ENCODE measurements at regions not wholly inside any gene's neighbourhood (a gene's known extent, or its start where the extent isn't known, plus 50 kb on each side); places are given as distances from the start of the nearest gene placed in this dataset.
"Not testable (repeated sequence)": the region's sequence is repeated elsewhere in the genome, so short reads cannot be mapped to it uniquely, and the experiment has no call there.

GRCh38 chr1:94304553-94304952 is 67.2 kb upstream of the ARHGAP29 start:
- FAIRE-seq (no peak), DNase-seq (ENCODE audit: low spot score) (peak; percentile 5)

GRCh38 chr1:94303005-94303404 is 65.6 kb upstream of the ARHGAP29 start:
- FAIRE-seq (no peak), DNase-seq (ENCODE audit: low spot score) (no peak)

GRCh38 chr1:94302497-94302896 is 65.1 kb upstream of the ARHGAP29 start:
- DNase-seq (ENCODE audit: low spot score) (peak; percentile 38), FAIRE-seq (no peak)

DNA sequence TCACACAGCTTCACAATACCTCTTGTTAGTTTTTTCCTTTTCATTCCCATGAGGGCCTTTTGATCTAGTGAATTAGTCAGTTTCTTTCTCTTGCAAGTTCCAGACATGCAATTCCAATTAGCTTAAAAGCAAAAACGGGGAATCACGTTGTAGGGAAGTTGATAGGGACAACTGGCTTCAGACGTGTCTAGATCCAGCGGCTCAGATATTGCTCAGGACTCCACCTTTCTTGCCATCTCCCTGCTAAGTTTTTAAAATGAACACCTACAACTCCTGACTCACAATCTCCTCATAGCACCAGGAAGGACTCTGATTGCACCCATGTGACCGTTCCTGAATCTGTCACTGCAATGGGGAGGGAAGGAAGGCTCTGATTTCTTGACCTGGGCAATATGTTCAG is 63.8 kb upstream of the ARHGAP29 start:
- FAIRE-seq (no peak), DNase-seq (ENCODE audit: low spot score) (peak; percentile 36)

- DNase-seq (ENCODE audit: low spot score): no peak
Measured at GRCh38 chr1:94300731-94301130, 63.3 kb upstream of the ARHGAP29 start.

DNA sequence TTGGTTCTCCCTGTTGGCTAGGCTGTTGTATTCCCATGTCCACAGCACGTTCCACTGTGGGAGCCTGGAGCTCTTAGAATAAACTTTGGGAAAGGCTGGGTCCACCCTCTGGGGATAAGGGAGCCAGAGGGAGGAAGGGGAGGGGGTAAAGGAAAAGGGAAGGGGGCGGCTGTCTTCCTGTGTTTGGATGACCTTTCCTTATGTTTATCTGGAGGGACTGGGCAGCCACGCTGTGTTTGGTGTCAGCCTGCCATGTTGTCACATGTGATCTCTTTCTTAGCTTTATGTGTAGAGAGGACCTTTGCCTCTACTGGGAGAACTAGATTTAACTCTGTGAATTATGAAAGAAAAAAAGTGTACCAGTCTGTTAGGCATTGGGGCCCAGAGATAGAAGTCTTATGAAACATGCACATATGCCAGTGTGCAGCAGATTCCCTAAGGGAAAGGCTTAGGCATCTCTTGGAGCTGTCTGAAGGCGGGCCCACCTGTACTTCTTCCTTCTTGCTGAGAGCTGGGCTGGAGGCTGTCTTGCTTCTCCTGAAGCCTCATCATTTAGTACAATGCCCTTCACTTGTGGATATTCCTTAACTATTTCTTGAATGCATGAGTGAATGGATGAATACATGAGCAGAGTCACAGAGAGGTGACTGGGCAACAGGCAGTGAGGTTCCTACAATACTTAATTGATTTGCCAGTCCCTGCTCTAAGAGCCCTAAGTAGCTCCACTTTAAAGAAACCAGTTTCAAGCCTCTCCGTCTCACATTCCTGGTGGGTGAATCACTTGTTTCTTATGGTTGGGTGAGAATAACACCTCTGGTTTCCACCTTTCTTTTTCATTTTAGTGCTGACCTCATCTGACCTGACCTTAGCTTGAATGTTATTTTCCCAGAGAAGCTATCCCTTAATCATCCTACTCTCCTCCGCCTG is 62.5 kb upstream of the ARHGAP29 start:
- peak; percentile 98 for FAIRE-seq
- peak; percentile 98 for DNase-seq (ENCODE audit: low spot score)

More at GRCh38 chr1:94300731-94301130, 63.3 kb upstream of the ARHGAP29 start:
- no peak for FAIRE-seq

DNA sequence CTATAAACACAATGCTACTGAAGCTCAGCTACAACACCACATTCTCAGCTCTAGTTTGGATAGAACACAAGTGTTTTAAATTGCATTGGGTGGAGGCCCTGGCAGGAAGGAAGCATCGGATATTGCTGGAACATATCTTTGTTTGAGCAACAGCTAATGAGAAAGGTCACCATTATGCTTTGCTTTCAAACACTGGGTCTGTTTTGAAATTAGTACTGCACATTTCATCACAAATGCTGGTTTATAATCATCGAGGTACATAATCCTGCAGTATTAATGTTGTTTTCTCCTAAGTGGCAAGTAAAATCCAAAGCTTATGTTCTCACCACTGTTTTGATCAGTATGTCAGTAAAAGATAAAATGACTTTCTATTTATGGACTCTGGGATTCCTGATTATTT is 61.5 kb upstream of the ARHGAP29 start:
- FAIRE-seq: no peak
- no peak for DNase-seq (ENCODE audit: low spot score)

DNA sequence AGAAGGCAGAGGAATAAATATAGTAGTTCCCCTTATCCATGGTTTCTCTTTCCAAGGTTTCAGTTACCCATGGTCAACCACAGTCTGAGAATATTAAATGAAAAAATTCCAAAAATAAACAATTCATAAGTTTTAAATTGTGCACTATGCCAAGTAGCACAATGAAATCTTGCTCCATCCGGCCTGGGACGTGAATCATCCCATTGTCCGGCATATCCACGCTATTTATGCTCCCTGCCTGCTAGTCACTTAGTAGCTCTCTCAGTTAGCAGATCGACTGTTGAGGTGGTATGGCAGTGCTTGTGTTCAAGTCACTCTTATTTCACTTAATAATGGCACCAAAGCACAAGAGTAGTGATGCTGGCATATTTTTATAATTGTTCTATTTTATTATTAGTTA is 58.6 kb upstream of the ARHGAP29 start:
- DNase-seq (ENCODE audit: low spot score): no peak
- no peak for FAIRE-seq

GRCh38 chr1:94292978-94293377 is 55.6 kb upstream of the ARHGAP29 start:
- not testable (repeated sequence) for FAIRE-seq

DNA sequence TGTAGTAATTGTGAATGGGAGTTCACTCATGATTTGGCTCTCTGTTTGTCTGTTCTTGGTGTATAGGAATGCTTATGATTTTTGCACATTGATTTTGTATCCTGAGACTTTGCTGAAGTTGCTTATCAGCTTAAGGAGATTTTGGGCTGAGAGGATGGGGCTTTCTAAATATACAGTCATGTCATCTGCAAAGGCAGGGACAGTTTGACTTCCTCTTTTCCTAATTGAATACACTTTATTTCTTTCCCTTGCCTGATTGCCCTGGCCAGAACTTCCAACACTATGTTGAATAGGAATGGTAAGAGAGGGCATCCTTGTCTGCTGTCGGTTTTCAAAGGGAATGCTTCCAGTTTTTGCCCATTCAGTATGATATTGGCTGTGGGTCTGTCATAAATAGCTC is 51.9 kb upstream of the ARHGAP29 start:
- FAIRE-seq; DNase-seq (ENCODE audit: low spot score): not testable (repeated sequence)

More at GRCh38 chr1:94292978-94293377, 55.6 kb upstream of the ARHGAP29 start:
- DNase-seq (ENCODE audit: low spot score): not testable (repeated sequence)

Data from RCC 7860 (cell line).